ENCODE measurements at regions not wholly inside any gene's neighbourhood (a gene's known extent, or its start where the extent isn't known, plus 50 kb on each side); places are given as distances from the start of the nearest gene placed in this dataset.

- DNase-seq = no peak
These were observed 625.2 kb downstream of the ZIC1 start for GRCh38 chr3:148034353-148034752.

GRCh38 chr3:148036331-148036876 lies 627.2 kb downstream of the ZIC1 start:
- DNase-seq = no peak

- no peak for DNase-seq
These were observed 633.7 kb downstream of the ZIC1 start for GRCh38 chr3:148042663-148043445.

- no peak for DNase-seq
These were observed 635.0 kb downstream of the ZIC1 start for GRCh38 chr3:148044151-148044550.

- DNase-seq = no peak
These were observed 642.7 kb upstream of the AGTR1 start for GRCh38 chr3:148054999-148055398.

- no peak for DNase-seq
These were observed 635.1 kb upstream of the AGTR1 start for GRCh38 chr3:148062590-148062989.

- DNase-seq = no peak
These were observed 630.9 kb upstream of the AGTR1 start for GRCh38 chr3:148066802-148067201.

- no peak for DNase-seq
These were observed 629.2 kb upstream of the AGTR1 start for GRCh38 chr3:148068466-148068865.

- no peak for DNase-seq
These were observed 627.7 kb upstream of the AGTR1 start for GRCh38 chr3:148070041-148070440.

- DNase-seq = no peak
These were observed 623.8 kb upstream of the AGTR1 start for GRCh38 chr3:148073721-148074456.

- no peak for DNase-seq
These were observed 622.8 kb upstream of the AGTR1 start for GRCh38 chr3:148074946-148075345.

GRCh38 chr3:148075771-148076716 lies 621.7 kb upstream of the AGTR1 start:
- DNase-seq = no peak

GRCh38 chr3:148077318-148077923 lies 620.3 kb upstream of the AGTR1 start:
- no peak for DNase-seq

- no peak for DNase-seq
These were observed 619.7 kb upstream of the AGTR1 start for GRCh38 chr3:148077965-148078364.

GRCh38 chr3:148078658-148079057 lies 619.0 kb upstream of the AGTR1 start:
- no peak for DNase-seq

- no peak for DNase-seq
These were observed 618.3 kb upstream of the AGTR1 start for GRCh38 chr3:148079370-148079769.

GRCh38 chr3:148081926-148082325 lies 615.8 kb upstream of the AGTR1 start:
- DNase-seq = no peak

GRCh38 chr3:148082506-148083280 lies 615.0 kb upstream of the AGTR1 start:
- no peak for DNase-seq

GRCh38 chr3:148083526-148084182 lies 614.0 kb upstream of the AGTR1 start:
- DNase-seq = no peak

GRCh38 chr3:148084931-148085330 lies 612.8 kb upstream of the AGTR1 start:
- DNase-seq = no peak
